Epithelial cell of proximal tubule (primary cell): ENCODE measurements at regions not wholly inside any gene's neighbourhood (a gene's known extent, or its start where the extent isn't known, plus 50 kb on each side); places are given as distances from the start of the nearest gene placed in this dataset.

ENCODE experiments used
- DNase-seq: peaks from one replicate; pipeline ENCODE4 v3.0.0-alpha.2; 2011; ENCODE audit warnings: low read depth
- H3K4me3 ChIP-seq: 2 replicates; pipeline ENCODE4 v1.5.1; 2011; ENCODE audit warnings: low read depth, mild to moderate bottlenecking, low read length
- TF ChIP-seq, protein P1 (sequence below): conservative IDR thresholded peaks from 2 replicates; pipeline ENCODE4 v1.5.1; 2012; ENCODE audit warnings: low read depth, mild to moderate bottlenecking, low read length

GRCh38 chr14:61868846-61869245, 106.6 kb downstream of the SNAPC1 start:
- TF ChIP-seq, protein P1, sequence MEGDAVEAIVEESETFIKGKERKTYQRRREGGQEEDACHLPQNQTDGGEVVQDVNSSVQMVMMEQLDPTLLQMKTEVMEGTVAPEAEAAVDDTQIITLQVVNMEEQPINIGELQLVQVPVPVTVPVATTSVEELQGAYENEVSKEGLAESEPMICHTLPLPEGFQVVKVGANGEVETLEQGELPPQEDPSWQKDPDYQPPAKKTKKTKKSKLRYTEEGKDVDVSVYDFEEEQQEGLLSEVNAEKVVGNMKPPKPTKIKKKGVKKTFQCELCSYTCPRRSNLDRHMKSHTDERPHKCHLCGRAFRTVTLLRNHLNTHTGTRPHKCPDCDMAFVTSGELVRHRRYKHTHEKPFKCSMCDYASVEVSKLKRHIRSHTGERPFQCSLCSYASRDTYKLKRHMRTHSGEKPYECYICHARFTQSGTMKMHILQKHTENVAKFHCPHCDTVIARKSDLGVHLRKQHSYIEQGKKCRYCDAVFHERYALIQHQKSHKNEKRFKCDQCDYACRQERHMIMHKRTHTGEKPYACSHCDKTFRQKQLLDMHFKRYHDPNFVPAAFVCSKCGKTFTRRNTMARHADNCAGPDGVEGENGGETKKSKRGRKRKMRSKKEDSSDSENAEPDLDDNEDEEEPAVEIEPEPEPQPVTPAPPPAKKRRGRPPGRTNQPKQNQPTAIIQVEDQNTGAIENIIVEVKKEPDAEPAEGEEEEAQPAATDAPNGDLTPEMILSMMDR = no peak
- no peak for DNase-seq
- no peak overlapping the region for H3K4me3 ChIP-seq

DNA sequence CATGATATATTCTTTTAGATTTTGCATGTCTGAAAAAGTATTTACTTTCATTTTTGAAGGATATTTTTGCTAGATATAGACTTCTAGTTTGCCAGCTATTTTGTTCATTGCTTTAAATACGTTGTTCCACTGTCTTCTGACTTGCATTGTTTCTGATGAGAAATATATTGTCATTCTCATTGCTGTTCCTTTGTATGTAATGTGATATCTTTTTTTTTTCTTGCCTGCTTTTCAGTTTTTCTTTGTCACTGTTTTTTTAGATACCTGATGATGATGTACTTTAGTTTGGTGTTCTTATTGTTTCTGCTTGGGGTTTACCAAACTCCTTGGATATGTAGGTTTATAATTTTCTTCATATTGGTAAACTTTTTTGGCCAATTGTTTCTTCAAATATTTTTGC, 107.9 kb downstream of the SNAPC1 start:
- no peak overlapping the region for H3K4me3 ChIP-seq
- no peak for DNase-seq
- TF ChIP-seq, protein P1 = no peak

DNA sequence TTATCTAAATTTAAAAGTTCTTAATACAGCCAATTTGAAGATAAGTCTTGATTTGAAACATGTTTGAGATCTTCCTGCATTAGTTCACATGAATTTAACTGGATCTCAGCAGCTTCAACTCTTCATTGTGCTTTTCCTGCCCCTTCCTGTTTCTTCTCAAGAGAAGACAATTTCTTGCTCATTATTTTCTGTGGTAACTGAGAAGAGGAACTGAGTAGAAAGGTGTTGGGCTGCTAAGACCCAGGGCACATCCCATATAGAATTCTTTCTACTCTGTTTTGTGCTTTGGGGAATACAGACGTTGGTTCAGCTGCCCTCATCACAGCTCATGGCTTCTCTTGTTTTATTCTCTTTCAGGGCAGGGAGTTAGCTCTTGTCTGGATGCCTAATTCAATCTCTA, 110.2 kb downstream of the SNAPC1 start:
- no peak for DNase-seq
- H3K4me3 ChIP-seq = no peak overlapping the region
- TF ChIP-seq, protein P1 = no peak

DNA sequence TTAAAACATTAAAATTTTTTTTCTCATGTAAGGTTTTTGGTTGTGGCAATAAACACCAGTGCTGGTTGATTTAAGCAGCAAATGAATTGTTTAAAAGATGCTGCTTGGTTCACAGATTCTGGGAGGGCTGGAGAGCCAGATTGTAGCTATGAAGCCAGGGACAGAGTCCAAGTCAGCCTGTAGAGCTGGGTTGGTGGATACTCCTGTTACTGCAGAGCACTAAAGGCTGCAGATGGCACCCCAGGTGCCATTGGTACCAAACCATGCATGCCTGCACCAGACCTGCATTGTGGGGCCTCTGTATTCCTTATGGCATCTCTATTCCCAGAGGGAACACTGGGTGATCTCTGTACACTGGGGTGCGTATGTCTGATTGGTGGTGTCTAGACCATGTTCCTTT, 113.3 kb downstream of the SNAPC1 start:
- TF ChIP-seq, protein P1 = no peak
- DNase-seq = no peak
- H3K4me3 ChIP-seq = no peak overlapping the region

DNA sequence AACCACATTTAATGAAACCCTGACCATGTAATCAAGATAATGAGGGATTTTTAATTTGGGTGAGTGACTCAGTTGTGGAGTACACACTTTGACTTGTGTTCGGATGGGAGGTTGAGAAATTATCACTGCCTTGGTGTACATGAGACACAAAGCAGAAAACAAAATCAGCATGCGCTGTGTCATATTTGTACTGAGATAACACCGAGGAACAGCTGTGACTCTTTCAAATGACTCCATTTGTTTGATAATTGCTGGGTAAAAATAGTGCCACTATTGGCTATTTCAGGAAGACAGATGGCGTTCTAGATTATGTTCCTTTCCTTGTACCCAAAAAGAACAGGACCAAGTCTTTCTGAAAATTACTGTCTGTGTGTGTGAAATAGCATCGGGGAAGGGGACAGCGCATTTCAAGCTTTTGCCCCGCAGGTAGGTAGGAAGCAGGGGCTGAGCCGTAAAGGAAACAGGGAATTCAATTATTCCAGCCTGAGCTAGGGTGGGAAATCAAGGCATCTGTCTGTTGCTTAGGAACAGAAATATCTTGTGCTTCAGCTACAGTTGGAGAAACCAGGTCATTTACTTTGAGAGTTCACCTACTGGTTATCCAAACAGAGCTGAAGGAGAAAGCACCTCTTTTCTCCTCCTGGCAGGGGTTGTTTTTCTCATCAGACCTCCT, 114.3 kb downstream of the SNAPC1 start:
- TF ChIP-seq, protein P1 = no peak
- H3K4me3 ChIP-seq = no peak overlapping the region
- DNase-seq = no peak

- H3K4me3 ChIP-seq = no peak overlapping the region
- no peak for DNase-seq
- TF ChIP-seq, protein P1 = no peak
These were observed 114.8 kb downstream of the SNAPC1 start for GRCh38 chr14:61877035-61877390.

GRCh38 chr14:61877768-61878167, 115.5 kb downstream of the SNAPC1 start:
- TF ChIP-seq, protein P1 = no peak
- DNase-seq = no peak

More at GRCh38 chr14:61877768-61878167, 115.5 kb downstream of the SNAPC1 start:
- H3K4me3 ChIP-seq = no peak overlapping the region
